Activated CD8-positive, alpha-beta memory T cell treated with anti-CD3 and anti-CD28 coated beads, Interleukin-2, amount 10 ng/mL, durations not matched to agents 7 days and 5 days (primary cell): ENCODE measurements at regions not wholly inside any gene's neighbourhood (a gene's known extent, or its start where the extent isn't known, plus 50 kb on each side); places are given as distances from the start of the nearest gene placed in this dataset.

Experiments used
- ATAC-seq: fragments of 150-1000 bp; cut with Tn5 transposase; one replicate; pipeline ENCODE4 v1.10.0; 2021; ENCODE audit warnings: moderate library complexity
- CTCF ChIA-PET: fragments of 350-600 bp; sonication (Branson Sonifier 250); formaldehyde crosslinking; loops from one replicate; lab custom pipeline; 2021; ENCODE audit warnings: antibody characterized with exemption; lab: Charles Lee
- DNase-seq: peaks from one replicate; pipeline ENCODE4 v3.0.0-alpha.2; 2020
- H3K27ac Mint-ChIP-seq: one replicate; pipeline ENCODE4 v1.8.0; 2021; ENCODE audit warnings: mild to moderate bottlenecking, mixed read lengths
- H3K27me3 Mint-ChIP-seq: one replicate; pipeline ENCODE4 v1.8.0; 2021; ENCODE audit warnings: mixed read lengths
- H3K36me3 Mint-ChIP-seq: one replicate; pipeline ENCODE4 v1.8.0; 2021; ENCODE audit warnings: mild to moderate bottlenecking, mixed read lengths
- H3K4me1 Mint-ChIP-seq: one replicate; pipeline ENCODE4 v1.8.0; 2021; ENCODE audit warnings: mixed read lengths
- H3K4me3 Mint-ChIP-seq: one replicate; pipeline ENCODE4 v1.8.0; 2021; ENCODE audit warnings: mild to moderate bottlenecking, moderate library complexity, mixed read lengths
- H3K9me3 Mint-ChIP-seq: one replicate; pipeline ENCODE4 v1.8.0; 2022; ENCODE audit warnings: low read depth, mixed read lengths

DNA sequence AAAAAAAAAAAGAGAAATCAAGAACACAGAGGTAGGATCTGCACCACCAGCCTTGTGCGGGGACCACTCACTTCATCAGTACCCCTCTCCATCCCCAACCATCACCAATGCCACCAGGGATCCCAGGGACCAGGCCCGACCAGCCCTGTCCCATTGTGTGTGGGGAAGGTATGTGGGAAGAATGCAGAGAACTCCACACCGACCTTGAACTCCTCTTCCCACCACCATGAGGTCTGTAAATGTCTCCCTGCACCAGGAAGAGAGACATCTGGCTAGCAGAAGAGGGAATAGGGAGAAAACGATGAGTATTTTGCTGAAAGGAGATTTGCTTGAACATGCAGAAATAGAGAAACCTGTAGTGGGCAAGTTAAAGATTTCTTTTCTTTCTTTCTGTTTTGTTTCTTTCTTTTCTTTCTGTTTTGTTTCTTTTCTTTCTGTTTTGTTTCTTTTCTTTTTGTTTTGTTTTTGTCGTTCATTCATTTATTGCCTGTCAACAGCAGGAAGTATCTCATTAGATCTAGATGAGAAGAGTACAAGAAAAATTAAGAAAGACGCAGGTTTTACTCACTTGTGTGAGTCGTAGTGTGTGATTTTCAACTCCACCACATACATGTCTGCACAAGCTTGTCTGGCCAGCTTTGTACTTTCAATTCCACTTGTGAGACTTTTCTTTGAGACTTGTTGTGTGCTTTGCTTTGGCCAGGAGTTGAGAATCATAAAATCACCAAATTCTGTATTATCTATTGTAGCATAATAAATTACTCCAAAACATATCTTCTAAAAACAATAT, 179.8 kb upstream of the HAAO start:
- H3K27ac Mint-ChIP-seq, result peak overlapping the region; percentile 82
- peaks cover 14% of the 10 kb centered on the region for H3K4me1 Mint-ChIP-seq
- peak; percentile 32 for ATAC-seq

DNA sequence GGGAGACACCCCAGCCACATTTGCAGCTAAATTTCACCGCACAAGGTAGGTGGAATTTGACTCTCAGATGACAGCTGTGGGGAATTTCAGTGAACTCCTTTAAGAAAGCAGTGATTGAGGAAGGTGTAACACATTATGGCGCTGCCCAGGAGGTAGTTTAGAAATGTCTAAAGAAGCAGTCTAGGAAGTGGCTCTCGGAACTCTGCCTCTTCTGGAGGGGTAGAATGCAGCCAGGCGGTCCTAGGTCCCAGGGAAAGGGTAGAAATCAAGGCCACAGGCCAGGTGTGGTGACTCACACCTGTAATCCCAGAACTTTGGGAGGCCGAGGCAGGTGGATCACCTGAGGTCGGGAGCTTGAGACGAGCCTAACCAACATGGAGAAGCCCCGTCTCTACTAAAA, 179.0 kb upstream of the HAAO start:
- Mint-ChIP-seq H3K9me3 (no peaks in the 10 kb centered on the region), H3K4me3 (no peak overlapping the region), H3K27me3 (no peaks in the 10 kb centered on the region), H3K27ac (no peak overlapping the region), H3K4me1 (peaks cover 14% of the 10 kb centered on the region), H3K36me3 (no peaks in the 10 kb centered on the region)
- CTCF ChIA-PET, result no interaction called here
- ATAC-seq (no peak), DNase-seq (no peak)

More for the DNA sequence above, 179.8 kb upstream of the HAAO start:
- Mint-ChIP-seq H3K9me3 (no peaks in the 10 kb centered on the region), H3K4me3 (peak overlapping the region; percentile 23), H3K36me3 (no peaks in the 10 kb centered on the region), H3K27me3 (no peaks in the 10 kb centered on the region)
- CTCF ChIA-PET, result interaction anchor here (0.7 to 6.7 kb wide), 2 partner anchors 256 to 513 kb away, joined by 4 to 64 read pairs; partner anchors contain the start of gene ZFP36L2
- DNase-seq, result no peak

DNA sequence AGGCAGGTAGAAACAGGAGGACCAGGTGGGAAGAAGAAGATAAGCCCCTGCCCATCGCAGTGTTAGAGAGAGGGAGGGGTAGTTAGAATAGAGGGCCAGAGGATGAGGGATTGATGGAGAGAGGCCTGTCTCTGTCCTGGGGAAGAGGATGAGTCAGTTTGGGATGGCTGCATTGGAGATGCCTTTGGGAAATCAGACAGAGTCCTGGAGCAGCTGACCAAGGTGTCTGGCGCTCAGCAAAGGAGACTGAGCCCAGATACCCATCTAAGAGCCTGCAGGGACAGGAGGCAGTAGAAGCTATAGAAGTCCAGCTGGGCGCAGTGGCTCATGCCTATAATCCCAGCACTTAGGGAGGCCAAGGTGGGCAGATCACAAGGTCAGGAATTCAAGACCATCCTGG, 177.8 kb upstream of the HAAO start:
- Mint-ChIP-seq H3K4me3 (no peak overlapping the region), H3K4me1 (peaks cover 14% of the 10 kb centered on the region), H3K36me3 (no peaks in the 10 kb centered on the region), H3K9me3 (no peaks in the 10 kb centered on the region), H3K27me3 (no peaks in the 10 kb centered on the region), H3K27ac (no peak overlapping the region)
- ATAC-seq (no peak), DNase-seq (no peak)
- CTCF ChIA-PET, result no interaction called here

DNA sequence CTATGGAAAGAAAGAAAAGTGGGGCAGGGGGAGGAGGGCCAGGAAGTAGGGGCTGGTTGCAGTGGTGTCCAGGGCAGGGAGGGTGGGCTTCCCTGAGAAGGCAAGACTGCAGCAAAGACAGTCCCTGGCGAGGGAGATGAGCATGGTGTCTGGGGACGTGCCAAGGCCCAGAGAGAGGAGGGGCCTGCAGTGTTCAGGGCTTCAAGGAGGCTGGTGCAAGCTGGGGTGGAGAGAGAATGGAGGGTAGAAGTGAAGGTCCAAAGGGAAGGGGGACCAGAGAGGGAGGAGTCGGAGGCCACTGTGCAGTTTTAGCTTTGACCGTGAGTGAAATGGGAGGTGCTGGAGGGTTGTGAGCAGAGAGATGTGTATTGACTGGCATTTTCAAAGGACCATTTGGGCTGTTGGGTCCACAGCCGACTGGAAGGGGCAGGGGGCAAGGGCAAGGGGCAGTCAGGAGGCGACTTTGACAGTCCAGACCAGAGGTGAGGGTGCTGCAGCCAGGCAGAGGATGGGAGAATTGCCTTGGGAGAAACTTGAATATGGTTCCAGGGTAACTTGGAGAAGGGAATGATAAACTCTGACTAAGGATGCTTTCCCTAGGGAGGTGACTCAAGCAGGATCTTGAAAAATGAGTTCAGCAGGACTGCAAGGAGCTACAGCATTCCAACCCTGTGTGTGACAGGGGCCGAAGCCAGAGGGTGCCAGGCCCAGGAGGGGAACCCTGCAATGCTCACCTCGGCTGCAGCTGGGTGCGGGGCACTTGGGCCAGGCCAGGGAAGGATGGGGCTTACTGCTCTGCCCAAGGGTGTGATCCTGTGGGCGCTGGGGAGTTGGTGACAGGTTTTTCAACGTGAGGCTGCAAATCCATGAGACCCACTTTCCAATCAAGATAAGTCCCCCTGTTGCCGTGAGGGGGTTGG, 177.1 kb upstream of the HAAO start:
- Mint-ChIP-seq H3K4me3 (no peak overlapping the region), H3K27ac (no peak overlapping the region), H3K36me3 (no peaks in the 10 kb centered on the region), H3K27me3 (no peaks in the 10 kb centered on the region), H3K9me3 (no peaks in the 10 kb centered on the region), H3K4me1 (peaks cover 14% of the 10 kb centered on the region)
- DNase-seq (no peak), ATAC-seq (no peak)
- CTCF ChIA-PET, result no interaction called here

DNA sequence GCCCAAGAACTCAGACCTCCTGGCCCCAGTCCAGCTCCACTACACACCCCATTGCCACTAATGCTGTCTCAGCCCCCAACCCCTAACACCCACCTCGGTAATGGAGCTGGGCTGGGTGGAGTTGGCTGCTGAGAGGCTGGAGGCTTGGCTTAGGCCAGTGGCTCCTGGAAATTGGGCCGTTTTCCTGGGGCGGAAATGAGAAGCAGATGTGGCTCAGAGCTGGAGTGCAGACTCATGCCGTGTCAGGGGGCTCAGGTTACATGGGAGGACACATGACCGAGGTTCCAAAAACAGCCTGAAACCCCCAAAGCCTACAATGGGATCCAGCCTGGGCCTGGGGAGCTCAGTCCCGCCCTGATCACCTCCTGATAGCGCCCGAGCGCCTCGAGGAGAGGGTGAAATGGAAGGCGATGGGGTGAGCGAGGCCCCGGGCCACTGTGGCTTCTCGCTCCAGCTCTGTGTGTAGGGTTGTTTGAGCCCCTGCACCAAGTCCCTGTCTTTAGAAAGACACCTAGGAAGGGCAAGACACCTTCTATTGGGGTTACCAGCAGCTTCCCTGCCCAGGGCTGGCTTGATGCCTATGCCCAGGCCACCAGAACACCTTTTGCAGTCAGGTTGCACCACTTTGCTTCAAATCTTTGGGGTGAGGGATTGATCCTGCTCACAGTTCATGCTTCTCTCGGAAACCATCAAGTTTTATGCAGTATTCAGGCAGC, 175.7 kb upstream of the HAAO start:
- no peak for DNase-seq
- Mint-ChIP-seq H3K4me3 (no peak overlapping the region), H3K36me3 (no peaks in the 10 kb centered on the region), H3K27me3 (no peaks in the 10 kb centered on the region), H3K4me1 (peaks cover 15% of the 10 kb centered on the region), H3K9me3 (no peaks in the 10 kb centered on the region), H3K27ac (no peak overlapping the region)
- ATAC-seq, result no peak
- CTCF ChIA-PET, result no interaction called here

DNA sequence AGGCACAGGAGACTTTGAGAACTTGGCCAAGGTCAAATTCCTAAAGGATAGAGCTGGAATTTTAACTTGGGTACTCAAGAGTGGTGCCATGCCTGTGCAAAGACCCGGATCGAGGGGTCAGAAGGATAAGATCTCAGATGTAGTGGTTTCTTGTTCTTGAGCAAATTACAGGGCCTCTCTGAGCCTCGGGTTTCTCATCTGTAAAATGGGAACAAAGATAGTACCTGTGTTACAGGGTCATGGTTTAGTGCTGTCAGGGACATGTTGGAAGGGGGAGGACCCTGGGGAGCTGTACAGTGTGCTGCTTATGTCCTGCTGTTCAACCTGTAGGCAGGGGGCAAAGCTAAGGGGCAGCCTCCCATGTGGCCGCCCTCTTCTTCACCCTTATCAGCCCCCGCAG, 173.5 kb upstream of the HAAO start:
- Mint-ChIP-seq H3K4me1 (peaks cover 10% of the 10 kb centered on the region), H3K27me3 (peaks cover 9% of the 10 kb centered on the region), H3K36me3 (no peaks in the 10 kb centered on the region), H3K9me3 (no peaks in the 10 kb centered on the region), H3K4me3 (no peak overlapping the region), H3K27ac (no peak overlapping the region)
- ATAC-seq, result no peak
- CTCF ChIA-PET, result interaction anchor here (0.9 kb wide), 2 partner anchors 9 to 12 kb away, joined by 3 read pairs; no protein-coding TSS in a partner anchor
- DNase-seq, result no peak

DNA sequence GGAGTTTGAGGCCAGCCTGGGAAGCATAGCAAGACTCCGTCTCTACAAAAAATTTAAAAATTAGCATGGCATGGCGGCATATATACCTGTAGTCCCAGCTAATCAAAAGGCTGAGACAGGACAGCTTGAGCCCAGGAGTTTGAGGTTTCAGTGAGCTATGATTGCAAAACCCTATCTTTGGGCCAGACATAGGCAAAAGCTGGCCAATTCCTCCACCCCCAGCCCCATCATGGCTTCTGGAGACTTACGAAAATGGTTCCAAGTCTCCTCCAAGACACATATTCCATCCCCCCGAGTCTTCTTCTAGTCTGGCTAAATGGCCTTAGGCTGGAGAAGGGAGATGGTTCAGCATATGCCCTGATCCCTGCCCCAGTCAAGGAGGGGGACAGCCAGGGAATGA, 172.8 kb upstream of the HAAO start:
- no peak overlapping the region for H3K27ac Mint-ChIP-seq
- ATAC-seq, result no peak

DNA sequence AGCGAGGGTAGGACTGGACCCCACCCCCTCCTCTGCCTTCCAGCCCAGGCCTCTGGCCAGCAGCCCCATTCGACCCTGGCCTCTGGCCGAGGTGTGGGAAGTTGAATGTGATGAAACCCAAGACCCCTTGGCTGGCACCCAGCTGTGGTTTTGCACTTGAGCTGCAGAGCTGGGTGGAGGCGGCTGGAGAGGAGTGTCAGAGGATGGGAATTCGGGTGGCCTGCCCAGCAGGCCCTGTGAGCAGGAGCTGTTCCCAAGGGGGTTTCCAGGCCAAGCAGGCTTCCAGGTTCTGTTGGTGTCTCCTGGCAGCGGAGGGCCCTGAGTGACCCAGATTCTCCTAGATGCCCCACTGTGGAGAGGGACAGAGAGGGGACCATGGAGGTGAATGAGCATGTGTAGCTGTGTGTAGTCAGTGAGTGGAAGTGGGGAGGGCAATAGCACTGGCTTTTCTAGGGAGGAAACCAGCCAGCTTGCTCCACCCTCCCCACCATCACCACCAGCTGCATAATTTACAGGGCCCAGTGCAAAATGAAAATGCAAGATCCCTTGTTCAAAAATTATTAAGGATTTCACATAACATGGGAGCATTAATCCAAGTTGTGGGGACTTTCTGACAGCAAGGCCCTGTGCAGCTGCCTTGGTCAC, 172.2 kb upstream of the HAAO start:
- H3K4me1 Mint-ChIP-seq, result peaks cover 10% of the 10 kb centered on the region

More for the DNA sequence above, 172.8 kb upstream of the HAAO start:
- DNase-seq, result no peak
- no peak overlapping the region for H3K4me3 Mint-ChIP-seq
- no peaks in the 10 kb centered on the region for H3K9me3 Mint-ChIP-seq
- CTCF ChIA-PET, result interaction anchor here (0.9 to 1.3 kb wide), 3 partner anchors 9 to 264 kb away, joined by 3 to 5 read pairs (median 4); no protein-coding TSS in a partner anchor
- H3K36me3 Mint-ChIP-seq, result no peaks in the 10 kb centered on the region
- peaks cover 10% of the 10 kb centered on the region for H3K4me1 Mint-ChIP-seq
- peaks cover 9% of the 10 kb centered on the region for H3K27me3 Mint-ChIP-seq

DNA sequence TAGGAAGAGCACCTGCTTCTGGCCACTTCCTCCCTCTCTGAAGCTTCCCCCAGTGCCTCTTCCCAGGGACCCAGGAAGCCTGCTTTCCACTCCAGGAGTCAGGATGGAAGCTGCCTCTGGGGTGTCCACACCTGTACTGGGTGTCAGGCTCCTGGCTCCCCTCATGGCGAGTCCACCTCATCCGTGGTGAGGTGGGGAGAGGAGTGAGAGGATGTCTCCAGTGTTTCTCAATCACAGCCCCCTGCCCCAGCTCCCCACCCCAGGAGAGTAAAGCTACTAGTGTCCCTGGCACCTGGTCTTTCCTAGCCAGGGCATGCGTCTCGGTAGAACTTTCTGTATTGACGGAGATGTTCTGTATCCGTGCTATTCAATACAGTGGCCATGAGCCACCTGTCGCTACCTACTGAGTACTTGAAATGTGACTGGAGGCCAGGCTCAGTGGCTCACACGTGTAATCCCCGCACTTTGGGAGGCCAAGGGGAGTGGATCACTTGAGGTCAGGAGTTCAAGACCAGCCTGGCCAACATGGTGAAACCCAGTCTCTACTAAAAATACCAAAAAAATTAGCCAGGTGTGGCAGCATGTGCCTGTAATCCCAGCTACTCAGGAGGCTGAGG, 171.2 kb upstream of the HAAO start:
- Mint-ChIP-seq H3K36me3 (no peaks in the 10 kb centered on the region), H3K27ac (no peak overlapping the region), H3K4me3 (no peak overlapping the region), H3K9me3 (no peaks in the 10 kb centered on the region), H3K27me3 (peaks cover 9% of the 10 kb centered on the region), H3K4me1 (peaks cover 10% of the 10 kb centered on the region)
- no peak for ATAC-seq
- DNase-seq, result no peak
- CTCF ChIA-PET, result interaction anchor here (0.7 to 2.1 kb wide), 4 partner anchors 10 to 165 kb away, joined by 3 to 6 read pairs (median 5); no protein-coding TSS in a partner anchor

More for the DNA sequence above, 172.2 kb upstream of the HAAO start:
- no peak for ATAC-seq
- Mint-ChIP-seq H3K9me3 (no peaks in the 10 kb centered on the region), H3K4me3 (no peak overlapping the region), H3K27ac (no peak overlapping the region), H3K27me3 (peaks cover 9% of the 10 kb centered on the region), H3K36me3 (no peaks in the 10 kb centered on the region)
- CTCF ChIA-PET, result interaction anchor here (0.7 to 1.3 kb wide), 4 partner anchors 10 to 1320 kb away, joined by 3 to 5 read pairs (median 4); no protein-coding TSS in a partner anchor
- DNase-seq, result no peak

DNA sequence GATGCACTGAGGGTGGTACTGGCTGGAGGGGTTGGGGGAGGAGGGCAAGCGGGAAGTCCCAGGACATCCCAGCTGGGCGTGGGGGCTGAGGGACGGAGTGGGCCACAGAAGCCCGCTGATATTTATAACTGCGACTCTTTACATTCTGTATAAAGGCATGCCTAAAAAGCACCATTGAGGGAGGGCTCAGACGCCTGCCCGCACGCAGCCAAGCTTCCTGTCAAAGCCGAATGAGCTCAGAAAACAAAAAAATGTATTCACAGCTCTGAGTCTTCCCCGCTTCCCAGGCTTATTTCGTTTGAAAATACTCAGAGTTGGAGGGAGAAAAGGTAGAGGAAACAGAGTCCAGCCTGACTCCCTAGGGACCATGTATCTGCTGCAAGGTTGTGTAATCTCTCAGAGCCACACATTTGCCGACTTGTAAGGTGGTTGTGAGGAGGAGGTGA, 170.1 kb upstream of the HAAO start:
- CTCF ChIA-PET, result interaction anchor here (1.7 to 2.1 kb wide), 3 partner anchors 11 to 164 kb away, joined by 5 to 6 read pairs (median 5); no protein-coding TSS in a partner anchor
- H3K4me3 Mint-ChIP-seq, result no peak overlapping the region
- no peaks in the 10 kb centered on the region for H3K9me3 Mint-ChIP-seq
- H3K4me1 Mint-ChIP-seq, result peaks cover 10% of the 10 kb centered on the region
- peaks cover 14% of the 10 kb centered on the region for H3K27me3 Mint-ChIP-seq
- DNase-seq (no peak), ATAC-seq (no peak)
- H3K36me3 Mint-ChIP-seq, result no peaks in the 10 kb centered on the region
- no peak overlapping the region for H3K27ac Mint-ChIP-seq

DNA sequence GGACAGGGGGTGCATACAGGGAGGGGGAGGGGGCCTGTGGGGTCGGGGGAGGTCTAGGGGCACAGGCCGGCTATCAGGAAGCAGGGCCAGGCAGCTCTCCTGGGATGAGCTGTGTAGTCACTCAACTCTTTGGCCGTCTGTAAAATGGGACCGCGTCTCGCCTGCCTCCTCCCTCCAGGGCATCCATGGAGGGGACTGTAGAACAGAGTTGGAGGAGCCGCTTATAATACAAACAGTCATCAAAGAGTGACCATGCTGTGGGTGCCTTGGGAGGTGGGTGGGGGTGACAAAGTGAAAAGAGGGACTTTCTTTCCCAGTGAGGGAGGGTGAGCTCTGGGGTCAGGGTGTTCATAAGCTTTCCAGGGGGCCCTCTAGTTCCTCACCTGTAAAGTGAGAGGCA, 169.6 kb upstream of the HAAO start:
- Mint-ChIP-seq H3K36me3 (no peaks in the 10 kb centered on the region), H3K27me3 (peaks cover 14% of the 10 kb centered on the region), H3K27ac (no peak overlapping the region), H3K9me3 (no peaks in the 10 kb centered on the region), H3K4me1 (peaks cover 13% of the 10 kb centered on the region), H3K4me3 (no peak overlapping the region)
- ATAC-seq, result no peak
- CTCF ChIA-PET, result interaction anchor here (1.7 to 2.1 kb wide), 3 partner anchors 12 to 165 kb away, joined by 5 to 6 read pairs (median 5); no protein-coding TSS in a partner anchor
- DNase-seq, result no peak

DNA sequence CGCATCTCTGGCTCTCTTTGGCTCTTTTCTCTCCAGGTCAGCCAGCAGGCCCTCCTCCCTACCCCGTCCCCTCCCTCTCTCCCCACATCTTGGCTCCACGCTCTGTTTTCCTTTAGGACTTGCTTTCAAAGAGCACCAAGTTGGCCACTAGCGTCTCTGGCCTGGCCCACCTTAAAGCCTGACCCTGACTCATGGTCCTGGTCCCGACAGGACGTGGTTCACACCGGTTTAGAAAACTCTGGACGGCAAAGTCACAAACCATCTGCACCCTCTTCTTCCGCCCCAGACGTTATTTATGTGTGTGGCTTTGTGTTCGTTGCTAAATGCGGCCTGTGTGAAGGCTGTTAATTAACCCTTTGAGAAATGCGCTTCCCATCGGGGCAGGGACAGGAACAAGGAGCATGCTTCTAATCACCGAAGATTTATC, 169.0 kb upstream of the HAAO start:
- CTCF ChIA-PET, result no interaction called here
- peaks cover 13% of the 10 kb centered on the region for H3K4me1 Mint-ChIP-seq
- no peak for DNase-seq

More for the DNA sequence above, 169.0 kb upstream of the HAAO start:
- ATAC-seq, result no peak
- Mint-ChIP-seq H3K9me3 (no peaks in the 10 kb centered on the region), H3K27me3 (peaks cover 14% of the 10 kb centered on the region), H3K36me3 (no peaks in the 10 kb centered on the region), H3K4me3 (no peak overlapping the region), H3K27ac (no peak overlapping the region)
